T follicular helper cell (primary cell): ENCODE measurements at regions not wholly inside any gene's neighbourhood (a gene's known extent, or its start where the extent isn't known, plus 50 kb on each side); places are given as distances from the start of the nearest gene placed in this dataset.
"Not testable (repeated sequence)": the region's sequence is repeated elsewhere in the genome, so short reads cannot be mapped to it uniquely, and the experiment has no call there.

Experiments used
- DNase-seq: peaks from one replicate; pipeline ENCODE4 v3.0.0-alpha.2; 2020; ENCODE audit warnings: low read depth

DNA sequence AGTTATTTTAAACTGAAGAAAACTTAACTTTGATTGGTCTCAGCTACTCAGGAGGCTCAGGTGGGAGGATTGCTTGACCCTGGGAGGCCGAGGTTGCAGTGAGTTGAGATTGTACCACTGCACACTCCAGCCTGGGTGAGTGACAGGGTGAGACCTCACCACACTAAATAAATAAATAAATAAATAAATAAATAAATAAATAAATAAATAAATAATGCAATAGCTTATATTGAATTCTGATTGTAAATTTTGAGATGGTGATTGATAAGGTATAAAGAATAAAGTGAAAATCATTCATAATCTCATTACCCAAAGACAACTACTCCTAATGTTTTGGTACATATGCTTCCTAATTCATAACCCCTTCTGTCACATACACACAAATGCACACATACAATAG, 58.1 kb downstream of the TUBA3C start:
- DNase-seq, result no peak

DNA sequence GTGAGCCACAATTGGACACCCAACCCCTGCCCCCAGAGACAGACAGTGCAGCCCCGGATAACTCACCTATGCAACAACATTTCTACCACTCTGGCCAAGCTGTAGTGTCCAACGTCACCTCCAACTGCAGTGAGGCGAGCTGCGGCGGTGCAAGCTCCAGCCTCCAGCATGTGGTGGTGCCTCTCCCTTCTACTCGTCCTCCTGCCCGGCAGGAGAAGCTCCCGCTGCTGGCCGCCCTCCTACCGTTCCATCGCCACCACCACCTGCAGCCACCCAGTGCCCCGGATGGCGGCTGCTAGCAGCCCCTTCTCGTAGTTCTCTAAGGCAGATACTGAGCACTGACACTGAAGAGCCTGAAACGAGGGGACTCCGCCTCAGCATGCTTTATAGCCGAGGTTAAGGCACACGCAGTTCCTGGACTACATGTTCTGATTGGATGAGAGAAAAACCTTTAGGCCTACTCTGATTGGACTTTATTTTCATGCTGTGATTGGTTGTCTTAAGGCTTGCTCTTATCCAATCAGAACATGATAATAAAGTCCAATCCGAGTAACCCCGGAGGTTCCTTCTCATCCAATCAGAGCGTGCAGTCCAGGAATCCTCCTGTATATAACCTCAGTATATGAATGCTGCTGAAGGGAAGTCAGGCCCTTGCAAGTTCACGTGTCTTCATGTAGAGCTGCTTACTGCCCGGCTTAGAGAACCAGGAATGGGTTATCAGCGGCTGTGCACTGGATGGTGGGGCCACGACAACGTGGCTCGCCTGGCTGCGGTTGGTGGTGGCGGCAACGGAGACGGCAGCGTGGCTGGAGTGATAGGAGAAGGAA, 63.5 kb downstream of the TUBA3C start:
- DNase-seq, result no peak

DNA sequence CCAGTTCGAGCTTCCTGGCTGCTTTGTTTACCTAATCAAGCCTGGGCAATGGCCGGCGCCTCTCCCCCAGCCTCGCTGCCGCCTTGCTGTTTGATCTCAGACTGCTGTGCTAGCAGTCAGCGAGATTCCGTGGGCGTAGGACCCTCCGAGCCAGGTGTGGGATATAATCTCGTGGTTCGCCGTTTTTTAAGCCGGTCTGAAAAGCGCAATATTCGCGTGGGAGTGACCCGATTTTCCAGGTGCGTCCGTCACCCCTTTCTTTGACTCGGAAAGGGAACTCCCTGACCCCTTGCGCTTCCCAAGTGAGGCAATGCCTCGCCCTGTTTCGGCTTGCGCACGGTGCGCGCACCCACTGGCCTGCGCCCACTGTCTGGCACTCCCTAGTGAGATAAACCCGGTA, 72.4 kb downstream of the TUBA3C start:
- DNase-seq, result not testable (repeated sequence)

DNA sequence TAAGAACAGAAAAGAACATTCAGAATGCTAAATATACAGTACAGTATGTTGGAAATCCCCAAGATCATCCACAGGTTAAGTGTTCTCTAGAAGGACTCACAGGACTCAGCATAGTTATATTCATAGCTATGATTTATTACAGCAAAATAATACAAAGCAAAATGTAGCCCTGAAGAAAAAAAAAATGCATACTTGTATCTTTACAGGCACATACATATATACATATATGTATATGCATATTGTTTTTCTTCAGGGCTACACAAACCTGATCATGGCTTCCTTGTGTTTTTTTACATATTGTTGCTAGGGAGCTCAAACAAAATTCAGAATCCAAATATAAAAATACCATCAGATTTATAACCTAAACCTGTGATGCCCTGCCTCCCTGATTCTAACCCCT, 78.5 kb downstream of the TUBA3C start:
- no peak for DNase-seq

DNA sequence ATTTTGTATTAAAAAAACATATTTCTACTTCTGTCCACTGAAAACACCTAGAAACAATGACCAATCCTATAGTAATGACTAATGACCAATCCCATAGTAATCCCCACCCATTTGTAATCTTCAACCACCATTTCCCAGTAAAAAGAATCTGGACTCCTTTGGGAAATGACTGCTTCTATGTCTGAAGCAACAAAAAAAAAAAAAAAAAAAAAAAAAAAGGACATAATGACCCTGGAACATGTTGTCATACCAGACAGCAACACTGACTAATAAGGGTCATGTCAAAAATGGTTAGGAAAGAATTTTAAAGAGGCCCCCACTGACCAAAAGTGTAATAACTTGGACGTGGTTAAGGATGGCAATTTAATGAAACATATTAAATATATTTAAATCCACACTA, 88.3 kb downstream of the TUBA3C start:
- DNase-seq, result no peak

DNA sequence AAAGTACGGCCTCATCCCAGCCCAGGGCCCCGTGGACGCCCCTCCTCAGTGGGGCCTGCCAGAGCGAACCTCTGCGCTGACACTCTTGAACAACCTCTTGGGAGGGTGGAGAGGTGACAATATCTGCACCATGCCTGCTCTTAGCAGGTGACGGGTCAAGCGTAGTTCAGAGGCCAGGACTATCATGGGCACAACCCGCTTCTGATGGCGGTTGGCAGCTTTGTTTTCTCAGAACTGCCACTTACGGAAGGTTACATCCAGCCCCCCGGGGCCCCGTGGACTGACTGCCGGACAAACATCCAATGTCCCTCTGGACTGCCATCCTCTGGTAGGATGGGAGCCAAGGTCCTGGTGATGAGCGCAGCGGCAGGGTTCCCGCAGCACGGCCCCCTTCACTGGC, 91.1 kb downstream of the TUBA3C start:
- no peak for DNase-seq

DNA sequence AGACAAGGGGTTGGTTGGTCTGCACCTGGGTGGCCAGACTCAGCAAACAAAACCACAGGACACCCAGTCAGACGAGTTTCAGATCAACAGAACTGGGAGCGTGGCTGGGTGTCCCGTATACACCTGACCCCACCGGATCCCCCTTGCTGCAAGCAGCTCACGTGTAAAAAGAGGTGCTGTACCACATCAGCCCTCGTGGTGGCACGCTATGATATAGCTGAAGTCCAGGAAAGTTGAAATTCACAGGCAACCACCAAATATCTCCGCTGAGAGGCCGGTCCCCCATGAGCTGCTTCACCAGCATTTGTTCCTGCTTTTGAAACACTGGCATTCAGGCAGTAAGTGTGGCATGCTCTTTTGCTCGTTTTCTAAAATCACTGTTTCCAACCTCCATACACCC, 92.3 kb downstream of the TUBA3C start:
- DNase-seq, result no peak

DNA sequence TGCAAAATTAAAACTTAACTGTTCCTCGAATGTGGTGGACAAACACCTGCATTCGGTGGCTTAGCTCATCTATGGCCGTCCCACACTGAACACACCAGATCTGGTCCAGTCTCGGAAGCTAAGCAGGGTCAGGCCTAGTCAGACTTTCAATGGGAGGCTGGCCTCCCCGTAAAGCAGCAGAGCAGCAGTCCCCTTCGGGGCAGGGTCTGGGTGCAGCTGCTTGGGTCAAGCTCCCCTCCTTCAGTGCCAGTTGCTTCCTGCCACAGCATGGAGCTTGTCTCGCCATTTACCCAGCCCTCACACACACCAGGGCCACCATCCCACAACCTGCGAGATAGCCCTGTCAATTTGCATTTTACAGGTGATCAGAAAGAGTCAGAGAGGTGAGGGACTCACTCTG, 93.2 kb downstream of the TUBA3C start:
- no peak for DNase-seq

DNA sequence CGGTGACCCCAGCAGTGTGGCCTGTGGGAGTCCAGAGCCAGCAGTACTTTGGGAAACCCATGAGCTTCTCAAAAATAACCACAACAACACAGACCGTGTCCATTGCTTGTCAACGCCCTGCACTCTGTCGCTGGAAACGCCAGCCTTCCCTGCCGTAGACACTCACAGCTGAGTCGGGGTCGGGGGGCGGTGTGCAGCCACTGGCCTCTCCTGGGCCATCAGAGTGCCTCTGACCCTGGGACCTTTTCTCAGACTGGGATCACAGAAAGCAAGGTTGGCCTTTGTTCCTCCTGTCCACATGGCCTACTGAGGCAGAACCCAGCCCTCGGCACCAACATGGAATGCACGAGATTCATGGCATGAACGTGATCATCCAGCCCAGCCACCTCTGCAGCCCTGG, 95.7 kb downstream of the TUBA3C start:
- DNase-seq, result no peak

DNA sequence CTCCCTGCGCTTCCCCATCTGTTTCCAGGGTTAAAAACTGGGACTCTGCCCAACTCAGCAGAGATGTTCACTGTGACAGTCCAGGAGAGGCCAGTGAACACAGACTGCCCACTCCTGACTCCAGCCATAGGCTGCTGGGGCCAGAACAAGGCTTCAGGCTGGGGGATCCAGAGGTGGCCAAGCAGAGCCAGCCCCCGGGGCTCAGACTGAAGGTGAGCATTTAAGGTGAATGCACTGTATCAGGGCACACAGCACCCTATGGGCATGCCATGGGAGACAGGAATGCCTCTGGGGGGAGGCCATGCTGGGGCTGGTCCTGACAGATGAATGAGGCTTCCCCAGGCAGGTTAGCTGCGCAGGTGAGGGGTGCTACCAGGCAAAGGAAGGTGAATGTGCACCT, 96.4 kb downstream of the TUBA3C start:
- DNase-seq, result no peak

DNA sequence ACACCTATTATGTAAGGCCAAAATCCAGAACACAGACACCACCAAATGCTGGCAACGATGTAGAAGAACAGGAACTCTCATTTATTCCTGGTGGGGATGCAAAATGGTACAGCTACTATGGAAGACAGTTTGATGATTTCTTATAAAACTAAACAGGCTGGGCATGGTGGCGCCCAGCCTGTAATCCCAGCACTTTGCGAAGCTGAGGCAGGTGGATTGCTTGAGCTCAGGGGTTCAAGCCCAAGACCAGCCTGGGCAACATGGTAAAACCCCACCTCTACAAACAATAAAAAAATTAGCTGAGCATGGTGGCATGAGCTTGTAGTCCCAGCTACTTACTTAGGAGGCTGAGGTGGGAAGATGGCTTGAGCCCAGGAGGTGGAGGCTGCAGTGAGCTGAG, 98.3 kb downstream of the TUBA3C start:
- DNase-seq, result no peak

DNA sequence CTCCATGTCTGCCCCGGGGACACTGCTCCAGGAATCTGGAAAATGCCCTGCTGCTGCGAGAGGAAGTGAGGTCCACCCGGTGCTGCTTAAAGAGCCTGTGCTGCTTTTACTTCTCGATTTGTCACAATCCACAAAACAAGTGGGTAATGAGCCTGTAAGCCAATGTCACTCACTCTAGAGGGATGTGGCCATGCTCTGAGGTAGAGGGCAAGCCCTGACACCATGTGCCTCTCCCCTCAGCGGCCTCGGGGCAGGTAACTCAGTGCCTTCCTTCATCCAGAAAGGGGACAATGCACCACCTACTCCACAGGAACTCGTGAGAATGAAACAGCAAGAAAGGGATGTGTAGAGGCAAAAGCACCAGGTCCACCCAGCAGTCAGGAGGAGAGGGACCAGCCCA, 106.2 kb downstream of the TUBA3C start:
- DNase-seq, result no peak

DNA sequence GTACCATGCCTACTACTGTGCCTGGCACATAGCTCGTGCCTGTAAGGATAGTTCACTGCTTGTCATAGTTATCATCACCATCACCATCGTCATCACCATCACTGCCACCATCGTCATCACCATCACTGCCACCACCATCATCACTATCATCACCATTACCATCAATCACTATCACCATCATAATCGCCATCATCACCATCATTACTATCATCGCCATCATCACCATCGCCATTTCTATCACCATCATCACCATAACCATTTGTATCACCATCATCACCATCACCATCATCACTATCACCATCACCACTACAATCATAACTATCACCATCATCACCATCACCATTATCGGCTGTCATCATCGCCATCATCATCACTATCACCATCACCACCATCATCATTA, 107.1 kb downstream of the TUBA3C start:
- no peak for DNase-seq

DNA sequence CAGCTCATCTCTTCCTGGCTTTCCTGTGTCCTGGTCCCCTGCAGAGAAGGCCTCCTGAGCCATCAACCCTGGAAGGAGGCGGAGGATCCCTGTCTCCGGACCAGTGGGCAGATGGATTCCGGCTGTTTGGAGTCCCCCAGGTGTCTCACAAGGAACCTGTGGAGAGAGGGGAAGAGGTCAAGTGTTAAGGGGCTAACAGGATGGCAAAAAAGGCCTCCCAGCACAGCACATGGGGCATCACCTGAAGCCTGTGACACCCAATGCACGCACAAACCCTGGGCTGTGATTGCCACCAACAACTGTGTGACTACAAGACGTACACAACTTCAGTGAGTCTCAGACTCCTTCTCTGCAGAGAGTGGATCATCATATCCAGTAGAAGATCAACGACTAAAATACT, 107.5 kb downstream of the TUBA3C start:
- not testable (repeated sequence) for DNase-seq

DNA sequence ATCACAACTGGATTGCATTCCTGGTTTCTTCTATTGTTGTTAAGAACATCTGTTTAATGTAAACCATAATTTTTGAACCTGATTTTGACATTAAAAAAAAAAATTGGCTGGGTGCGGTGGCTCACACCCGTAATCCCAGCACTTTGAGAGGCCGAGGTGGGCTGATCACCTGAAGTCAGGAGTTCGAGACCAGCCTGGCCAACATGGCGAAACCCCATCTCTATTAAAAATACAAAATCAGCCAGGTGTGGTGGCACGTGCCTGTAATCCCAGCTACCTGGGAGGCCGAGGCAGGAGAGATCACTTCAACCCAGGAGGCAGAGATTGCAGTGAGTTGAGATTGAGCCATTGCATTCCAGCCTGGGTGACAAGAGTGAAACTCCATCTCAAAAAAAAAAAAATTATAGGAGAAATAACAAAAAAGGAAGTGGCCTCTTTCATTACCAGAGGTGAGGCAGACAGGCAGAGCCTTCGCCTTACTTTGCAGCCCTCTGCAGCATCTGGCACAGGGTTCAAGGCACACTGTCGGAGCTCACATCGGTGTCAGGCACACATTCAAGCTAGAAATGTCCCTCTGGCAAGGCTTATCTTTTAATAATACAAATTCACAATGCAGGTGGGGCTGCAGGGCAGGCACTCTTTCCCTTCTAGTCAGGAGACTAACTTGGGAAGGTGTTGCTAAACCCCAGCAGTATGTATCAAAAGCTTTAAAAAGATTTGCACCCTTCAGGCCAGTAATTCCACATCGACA, 108.5 kb downstream of the TUBA3C start:
- not testable (repeated sequence) for DNase-seq

DNA sequence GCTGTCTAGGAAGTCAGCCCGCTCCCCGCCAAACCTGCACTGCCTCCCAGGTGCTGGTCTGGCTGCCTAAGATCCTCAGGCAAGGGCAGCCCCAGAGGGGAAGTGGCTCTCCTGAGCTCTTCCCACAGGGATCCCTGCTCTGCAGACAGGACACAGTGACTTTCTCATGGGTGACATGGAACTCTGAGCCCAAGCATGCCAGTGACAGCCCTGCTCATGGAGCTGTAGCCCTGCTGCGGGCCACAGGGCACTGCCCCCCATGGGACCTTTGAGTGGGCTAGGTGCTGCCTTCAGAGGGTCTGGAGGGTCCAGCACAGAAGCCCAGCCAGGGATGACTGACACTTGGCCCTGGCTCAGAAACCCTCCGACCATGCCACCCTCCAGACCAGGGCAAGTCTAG, 109.1 kb downstream of the TUBA3C start:
- no peak for DNase-seq

DNA sequence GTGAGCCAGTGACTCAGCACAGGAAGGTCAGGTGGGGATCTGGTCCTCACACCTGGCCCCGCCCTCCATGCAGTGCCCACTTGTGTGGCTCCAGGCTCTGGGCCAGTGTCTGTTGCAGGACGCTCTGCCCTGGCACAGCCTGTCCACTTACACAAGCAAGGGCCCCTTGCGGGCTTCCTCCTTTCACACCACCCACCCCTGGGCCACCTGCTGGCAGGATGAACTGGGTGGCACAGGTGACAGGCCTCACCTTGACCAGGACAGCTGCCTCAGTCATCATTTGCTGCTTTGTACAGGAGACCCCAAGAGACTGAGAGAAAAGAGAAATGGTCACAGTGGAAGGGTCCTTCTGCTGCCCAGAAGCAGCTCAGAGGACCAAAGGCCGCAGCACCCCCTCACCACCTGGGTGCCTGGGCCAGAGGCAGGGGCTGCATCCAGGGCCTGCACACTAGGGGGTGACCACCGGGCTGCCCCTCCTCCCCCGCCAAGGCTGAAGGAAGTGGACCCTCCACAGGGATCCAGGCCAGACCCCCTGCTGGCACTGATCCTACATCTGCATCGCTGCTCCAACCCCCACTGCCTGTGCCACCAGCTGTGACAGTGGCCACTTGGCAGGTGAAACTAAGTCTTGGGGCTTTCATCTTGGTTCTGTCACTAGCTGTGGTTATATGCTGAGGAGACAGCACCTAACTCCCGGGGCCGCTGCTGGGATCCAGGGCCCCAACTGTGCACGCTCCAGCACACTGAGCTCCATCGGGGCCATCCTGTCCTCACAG, 110.3 kb downstream of the TUBA3C start:
- no peak for DNase-seq

DNA sequence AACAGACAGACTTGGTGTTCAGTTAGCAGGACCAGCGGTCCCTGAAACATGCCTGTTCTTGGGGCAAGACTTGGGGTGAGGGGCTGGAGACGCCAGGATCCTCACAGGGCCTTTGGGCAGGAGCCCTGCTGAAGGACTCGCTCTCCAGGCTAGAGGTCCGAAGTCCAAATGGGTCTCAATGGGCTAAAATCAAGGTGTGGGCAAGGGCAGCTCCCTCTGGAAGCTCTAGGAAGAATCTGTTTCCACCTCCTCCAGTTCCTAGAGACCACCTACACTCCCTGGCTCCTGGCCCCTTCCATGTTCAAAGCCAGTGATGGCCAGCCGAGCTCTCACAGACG, 111.3 kb downstream of the TUBA3C start:
- no peak for DNase-seq

DNA sequence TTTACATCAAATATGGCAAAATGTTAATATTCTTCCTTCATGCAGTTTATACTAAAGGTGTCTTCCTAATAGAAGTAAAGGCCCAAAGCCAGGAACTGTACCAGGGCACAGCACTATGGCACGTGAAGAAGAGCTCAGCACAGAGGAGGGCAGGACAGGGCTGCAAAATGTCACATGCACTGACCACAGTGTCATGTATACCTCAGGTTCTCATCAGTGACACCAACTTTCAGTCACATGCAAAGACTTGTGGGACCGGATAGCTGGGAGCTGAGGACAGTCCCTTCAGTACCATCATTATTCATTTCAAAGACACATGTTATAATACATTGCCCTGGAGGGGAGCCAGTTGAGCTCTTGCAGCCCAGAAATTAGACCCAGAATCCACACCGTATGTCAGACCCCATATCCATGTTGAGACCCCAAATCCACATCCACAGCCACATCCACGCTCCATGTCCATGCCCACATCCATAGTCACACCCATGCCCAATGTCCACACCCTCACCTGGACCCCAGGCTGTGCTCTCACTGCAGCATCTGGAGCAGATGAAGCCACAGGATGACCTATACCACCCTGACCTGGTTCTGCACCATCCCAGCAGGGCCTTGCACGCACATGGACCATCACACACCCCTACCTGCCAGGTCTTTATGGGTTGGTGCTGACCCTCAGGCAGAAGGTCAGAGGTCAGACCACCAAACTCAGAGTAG, 111.8 kb downstream of the TUBA3C start:
- DNase-seq, result no peak

DNA sequence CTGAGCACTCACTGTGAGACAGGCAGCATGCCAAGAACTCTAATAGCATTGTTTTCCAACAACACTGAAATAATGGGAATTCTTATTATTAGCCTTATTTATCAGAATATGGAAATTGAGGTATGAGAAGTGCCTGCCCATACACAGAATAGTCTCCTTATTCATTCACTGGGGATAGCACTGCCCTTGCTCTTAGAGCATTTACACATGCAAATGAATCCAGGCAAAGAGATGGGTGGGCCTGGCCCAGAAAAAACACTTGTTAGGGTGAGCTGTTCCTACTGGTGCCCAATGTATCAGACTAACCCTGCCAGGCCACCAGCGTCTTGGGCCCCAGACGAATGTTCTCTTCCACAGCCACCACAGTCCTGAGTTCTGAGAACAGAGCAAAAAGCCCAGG, 112.9 kb downstream of the TUBA3C start:
- DNase-seq, result no peak

DNA sequence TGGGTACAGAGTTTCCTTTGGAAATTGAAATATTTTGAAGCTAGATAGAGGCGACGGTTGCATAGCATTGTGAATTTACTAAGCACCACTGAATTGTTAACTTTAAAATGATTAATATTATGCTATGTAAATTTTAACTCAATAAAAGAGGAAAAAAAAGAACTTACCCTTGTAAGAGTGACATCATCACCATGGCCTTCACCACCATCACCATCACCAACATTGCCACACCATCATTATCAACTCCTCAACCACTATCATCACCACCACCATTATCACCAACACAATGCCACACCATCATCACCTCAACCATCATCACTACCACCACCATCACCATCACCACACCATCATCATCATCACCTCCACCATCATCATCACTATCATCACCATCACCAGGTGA, 113.9 kb downstream of the TUBA3C start:
- no peak for DNase-seq

DNA sequence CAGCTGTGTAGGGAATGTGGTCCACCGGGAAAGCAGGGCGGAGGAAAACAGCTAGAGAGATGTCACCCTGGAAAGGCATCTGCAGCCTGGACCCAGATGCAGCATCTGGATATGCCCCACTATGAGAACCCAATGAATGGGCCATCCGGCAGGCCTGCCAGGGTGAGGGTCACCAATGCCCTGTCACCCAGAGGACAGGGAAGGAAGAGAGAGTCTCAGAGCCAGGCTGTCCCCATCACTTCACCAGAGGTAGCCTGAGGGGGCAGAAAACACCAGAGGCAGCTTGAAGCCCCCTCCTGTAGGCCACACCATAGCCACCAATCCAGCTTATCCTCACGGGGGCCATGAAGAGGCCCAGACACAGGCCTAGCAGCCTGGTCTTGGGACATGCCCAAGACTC, 118.8 kb downstream of the TUBA3C start:
- DNase-seq, result no peak
